Smooth muscle cell (in vitro differentiated cells): ENCODE measurements at regions not wholly inside any gene's neighbourhood (a gene's known extent, or its start where the extent isn't known, plus 50 kb on each side); places are given as distances from the start of the nearest gene placed in this dataset.

Experiments used
- DNase-seq: peaks from one replicate; lab custom pipeline; 2025; ENCODE audit not compliant: unreplicated experiment; lab: John Stamatoyannopoulos, UW
- H2AFZ ChIP-seq: fragments of 200-600 bp; sonication (generic); 2 replicates; pipeline ENCODE4 v1.6.0; 2016; ENCODE audit warnings: antibody characterized with exemption, low read depth, mild to moderate bottlenecking
- H3F3A ChIP-seq: fragments of 200-600 bp; sonication (generic); 2 replicates; pipeline ENCODE4 v1.6.0; 2017; ENCODE audit warnings: antibody characterized with exemption, low read depth
- H3K27ac ChIP-seq: fragments of 200-600 bp; sonication (generic); 2 replicates; pipeline ENCODE4 v1.5.1; 2016; ENCODE audit warnings: low read depth, mild to moderate bottlenecking
- H3K27me3 ChIP-seq: fragments of 200-600 bp; sonication (generic); 2 replicates; pipeline ENCODE4 v1.6.1; 2016; ENCODE audit warnings: low read depth, mild to moderate bottlenecking
- H3K36me3 ChIP-seq: fragments of 200-600 bp; sonication (generic); 2 replicates; pipeline ENCODE4 v1.5.1; 2016; ENCODE audit warnings: low read depth
- H3K4me1 ChIP-seq: fragments of 200-600 bp; sonication (generic); 2 replicates; pipeline ENCODE4 v1.5.1; 2016; ENCODE audit warnings: low read depth
- H3K4me2 ChIP-seq: fragments of 200-600 bp; sonication (generic); 2 replicates; pipeline ENCODE4 v1.6.0; 2016; ENCODE audit warnings: mild to moderate bottlenecking
- H3K4me3 ChIP-seq: fragments of 200-600 bp; sonication (generic); 2 replicates; pipeline ENCODE4 v1.5.1; 2016; ENCODE audit warnings: mild to moderate bottlenecking
- H3K79me2 ChIP-seq: fragments of 200-600 bp; sonication (generic); 2 replicates; pipeline ENCODE4 v1.6.0; 2016; ENCODE audit warnings: low read depth, mild to moderate bottlenecking
- H3K9ac ChIP-seq: fragments of 200-600 bp; sonication (generic); 2 replicates; pipeline ENCODE4 v1.6.0; 2016; ENCODE audit warnings: low read depth
- H3K9me3 ChIP-seq: fragments of 200-600 bp; sonication (generic); replicated peaks from 2 replicates; pipeline ENCODE4 v1.5.1; 2016; ENCODE audit warnings: low read depth
- H4K20me1 ChIP-seq: fragments of 200-600 bp; sonication (generic); 2 replicates; pipeline ENCODE4 v1.6.0; 2016; ENCODE audit warnings: low read depth
- CTCF ChIP-seq: fragments of 200-600 bp; sonication (generic); IDR thresholded peaks from 2 replicates; pipeline ENCODE4 v1.5.1; 2017; ENCODE audit warnings: borderline replicate concordance, mild to moderate bottlenecking, antibody characterized with exemption; ENCODE audit not compliant: insufficient read depth, poor library complexity, severe bottlenecking
- WGBS: methylation state at CpG from one replicate; pipeline ENCODE4 v1.1.7; 2016; ENCODE audit warnings: low lambda C conversion rate; 5-methylcytosine and 5-hydroxymethylcytosine counted together

- Histone ChIP-seq H3K79me2 (no peaks in the 10 kb centered on the region), H3K4me2 (no peak overlapping the region), H3K9ac (no peak overlapping the region), H3F3A (no peaks in the 10 kb centered on the region), H3K27ac (no peak overlapping the region), H3K27me3 (no peaks in the 10 kb centered on the region), H3K4me3 (no peak overlapping the region), H3K9me3 (no peaks in the 10 kb centered on the region), H4K20me1 (no peaks in the 10 kb centered on the region), H2AFZ (no peak overlapping the region), H3K4me1 (no peaks in the 10 kb centered on the region), H3K36me3 (no peaks in the 10 kb centered on the region)
- no peak for DNase-seq
- no peak for TF ChIP-seq CTCF
- WGBS, result 96% methylated on average over 19 of the region's 19 CpGs
These were observed 104.6 kb downstream of the TLR5 start for GRCh38 chr1:223038288-223039006.

- WGBS, result 91% methylated on average over 6 of the region's 6 CpGs
- Histone ChIP-seq H3K79me2 (no peaks in the 10 kb centered on the region), H3K4me1 (no peaks in the 10 kb centered on the region), H3K4me2 (no peak overlapping the region), H3K4me3 (no peak overlapping the region), H3F3A (no peaks in the 10 kb centered on the region), H3K27me3 (no peaks in the 10 kb centered on the region), H3K9me3 (no peaks in the 10 kb centered on the region), H2AFZ (no peak overlapping the region), H3K27ac (no peak overlapping the region), H3K9ac (no peak overlapping the region), H3K36me3 (no peaks in the 10 kb centered on the region), H4K20me1 (no peaks in the 10 kb centered on the region)
- DNase-seq, result no peak
- TF ChIP-seq CTCF, result no peak
These were observed 103.1 kb downstream of the TLR5 start for GRCh38 chr1:223039990-223040389.

- TF ChIP-seq CTCF, result no peak
- no peak overlapping the region for H3K27ac ChIP-seq
- H3K4me3 ChIP-seq, result no peak overlapping the region
- no peaks in the 10 kb centered on the region for H3K36me3 ChIP-seq
- H3K9ac ChIP-seq, result no peak overlapping the region
- H3K9me3 ChIP-seq, result no peaks in the 10 kb centered on the region
- no peaks in the 10 kb centered on the region for H3F3A ChIP-seq
- no peaks in the 10 kb centered on the region for H4K20me1 ChIP-seq
- H3K4me1 ChIP-seq, result no peaks in the 10 kb centered on the region
- DNase-seq, result no peak
- H2AFZ ChIP-seq, result no peak overlapping the region
- no peaks in the 10 kb centered on the region for H3K79me2 ChIP-seq
- WGBS, result 41% methylated on average over 2 of the region's 2 CpGs
- no peaks in the 10 kb centered on the region for H3K27me3 ChIP-seq
- H3K4me2 ChIP-seq, result no peak overlapping the region
These were observed 101.6 kb downstream of the TLR5 start for GRCh38 chr1:223041481-223041880.
